GM18508 (cell line): ENCODE measurements at regions not wholly inside any gene's neighbourhood (a gene's known extent, or its start where the extent isn't known, plus 50 kb on each side); places are given as distances from the start of the nearest gene placed in this dataset.
A peak's percentile ranks its signal among the peaks of the same experiment; 100 is the strongest.
"Not testable (repeated sequence)": the region's sequence is repeated elsewhere in the genome, so short reads cannot be mapped to it uniquely, and the experiment has no call there.

Source experiments
- ATAC-seq: cut with Tn5 transposase; IDR thresholded peaks from one replicate; pipeline ENCODE4 v1.9.1; 2021; ENCODE audit warnings: moderate number of reproducible peaks; ENCODE audit not compliant: insufficient read depth, unreplicated experiment

GRCh38 chr2:8236391-8236790 is 445.5 kb upstream of the ID2 start:
- ATAC-seq, result no peak

GRCh38 chr2:8238521-8239230 is 443.2 kb upstream of the ID2 start:
- ATAC-seq, result no peak

- ATAC-seq, result no peak
Observed at GRCh38 chr2:8239531-8240088, 442.2 kb upstream of the ID2 start.

- no peak for ATAC-seq
Observed at GRCh38 chr2:8241317-8241716, 440.5 kb upstream of the ID2 start.

- ATAC-seq, result no peak
Observed at GRCh38 chr2:8242739-8243138, 439.1 kb upstream of the ID2 start.

- no peak for ATAC-seq
Observed at GRCh38 chr2:8243748-8244400, 438.0 kb upstream of the ID2 start.

GRCh38 chr2:8244639-8245038 is 437.2 kb upstream of the ID2 start:
- ATAC-seq, result no peak

- no peak for ATAC-seq
Observed at GRCh38 chr2:8246137-8246536, 435.7 kb upstream of the ID2 start.

- ATAC-seq, result no peak
Observed at GRCh38 chr2:8247905-8248622, 433.8 kb upstream of the ID2 start.

GRCh38 chr2:8248623-8248957 is 433.3 kb upstream of the ID2 start:
- ATAC-seq, result no peak

- no peak for ATAC-seq
Observed at GRCh38 chr2:8249141-8249540, 432.7 kb upstream of the ID2 start.

GRCh38 chr2:8249769-8250168 is 432.1 kb upstream of the ID2 start:
- ATAC-seq, result no peak

GRCh38 chr2:8250290-8250689 is 431.6 kb upstream of the ID2 start:
- not testable (repeated sequence) for ATAC-seq

GRCh38 chr2:8251291-8251690 is 430.6 kb upstream of the ID2 start:
- ATAC-seq, result no peak

- no peak for ATAC-seq
Observed at GRCh38 chr2:8251856-8252255, 430.0 kb upstream of the ID2 start.

GRCh38 chr2:8252997-8253694 is 428.7 kb upstream of the ID2 start:
- peak; percentile 79 for ATAC-seq

GRCh38 chr2:8253781-8254180 is 428.1 kb upstream of the ID2 start:
- ATAC-seq, result no peak

GRCh38 chr2:8254214-8254613 is 427.6 kb upstream of the ID2 start:
- not testable (repeated sequence) for ATAC-seq

GRCh38 chr2:8254791-8255447 is 426.9 kb upstream of the ID2 start:
- ATAC-seq, result no peak

- ATAC-seq, result no peak
Observed at GRCh38 chr2:8255448-8255800, 426.4 kb upstream of the ID2 start.
